Fibroblast of mammary gland (primary cell): ENCODE measurements at regions not wholly inside any gene's neighbourhood (a gene's known extent, or its start where the extent isn't known, plus 50 kb on each side); places are given as distances from the start of the nearest gene placed in this dataset.

ENCODE experiments used
- DNase-seq: peaks from one replicate; pipeline ENCODE4 v3.0.0-alpha.2; 2010; ENCODE audit warnings: low read depth
- H3K4me3 ChIP-seq: 2 replicates; pipeline ENCODE4 v1.5.1; 2011; ENCODE audit warnings: low read depth, mild to moderate bottlenecking, low read length, moderate library complexity; ENCODE audit not compliant: control insufficient read depth
- CTCF ChIP-seq: conservative IDR thresholded peaks from 2 replicates; pipeline ENCODE4 v1.5.1; 2011; ENCODE audit warnings: low read depth, low read length, inconsistent platforms; ENCODE audit not compliant: control insufficient read depth, insufficient read depth

DNA sequence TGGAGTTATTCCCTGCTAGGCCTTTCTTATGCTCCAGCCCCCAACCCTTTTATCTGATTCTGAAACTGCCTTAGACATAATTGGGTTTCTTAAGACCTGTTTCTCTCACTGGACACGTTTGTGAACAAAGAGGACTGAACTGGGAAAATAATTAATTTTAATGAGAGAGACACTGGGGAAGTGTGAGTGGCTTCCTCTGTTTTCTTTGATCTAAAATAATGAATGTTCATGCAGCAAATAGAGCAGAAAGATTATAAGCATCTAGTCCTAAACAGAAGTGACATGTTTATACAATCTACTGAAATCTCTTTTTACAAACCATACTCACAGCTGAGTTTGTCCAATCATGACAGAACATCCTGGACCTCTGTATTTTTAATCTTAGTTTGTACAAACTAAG, 157.6 kb downstream of the SH3BGRL2 start:
- no peak for DNase-seq
- no peak for TF ChIP-seq CTCF
- no peak overlapping the region for H3K4me3 ChIP-seq

- no peak overlapping the region for H3K4me3 ChIP-seq
- DNase-seq, result no peak
- no peak for TF ChIP-seq CTCF
These were observed 156.5 kb downstream of the SH3BGRL2 start for GRCh38 chr6:79787626-79788025.

DNA sequence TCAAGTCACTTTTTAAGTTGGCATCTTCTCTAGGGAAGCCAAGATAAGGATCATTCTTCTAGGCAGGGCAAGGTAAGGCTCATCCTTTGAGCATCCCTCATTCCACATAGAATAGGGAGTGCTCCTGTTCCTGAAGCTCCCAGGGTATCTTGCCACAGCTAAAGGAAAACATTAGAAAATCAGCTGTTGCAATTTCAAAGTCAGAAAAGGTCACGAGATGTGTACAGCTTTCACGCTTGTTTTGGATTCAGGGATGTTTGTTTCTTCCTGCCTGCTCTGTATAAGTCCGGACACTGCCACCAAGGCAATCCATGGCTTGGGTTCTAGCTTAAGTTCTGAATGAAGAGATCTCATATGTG, 153.2 kb downstream of the SH3BGRL2 start:
- H3K4me3 ChIP-seq, result no peak overlapping the region
- no peak for DNase-seq
- no peak for TF ChIP-seq CTCF

GRCh38 chr6:79783670-79784394, 152.7 kb downstream of the SH3BGRL2 start:
- no peak overlapping the region for H3K4me3 ChIP-seq
- DNase-seq, result no peak
- TF ChIP-seq CTCF, result no peak

GRCh38 chr6:79782792-79783580, 151.9 kb downstream of the SH3BGRL2 start:
- peak; percentile 3 for DNase-seq
- H3K4me3 ChIP-seq, result no peak overlapping the region
- no peak for TF ChIP-seq CTCF

GRCh38 chr6:79781916-79782315, 150.8 kb downstream of the SH3BGRL2 start:
- H3K4me3 ChIP-seq, result no peak overlapping the region

More at GRCh38 chr6:79781916-79782315, 150.8 kb downstream of the SH3BGRL2 start:
- no peak for TF ChIP-seq CTCF
- no peak for DNase-seq
